Stimulated activated CD4-positive, alpha-beta T cell treated with anti-CD3 and anti-CD28 coated beads, TNF-alpha, amount 100 ng/mL, for 48 hours (primary cell): ENCODE measurements at regions not wholly inside any gene's neighbourhood (a gene's known extent, or its start where the extent isn't known, plus 50 kb on each side); places are given as distances from the start of the nearest gene placed in this dataset.
"Not testable (repeated sequence)": the region's sequence is repeated elsewhere in the genome, so short reads cannot be mapped to it uniquely, and the experiment has no call there.

ENCODE experiments used
- DNase-seq, 3 donors: peaks; one replicate each; pipeline ENCODE4 v3.0.0-alpha.2; 2020; ENCODE audit warnings: low read depth in 3 of 3

DNA sequence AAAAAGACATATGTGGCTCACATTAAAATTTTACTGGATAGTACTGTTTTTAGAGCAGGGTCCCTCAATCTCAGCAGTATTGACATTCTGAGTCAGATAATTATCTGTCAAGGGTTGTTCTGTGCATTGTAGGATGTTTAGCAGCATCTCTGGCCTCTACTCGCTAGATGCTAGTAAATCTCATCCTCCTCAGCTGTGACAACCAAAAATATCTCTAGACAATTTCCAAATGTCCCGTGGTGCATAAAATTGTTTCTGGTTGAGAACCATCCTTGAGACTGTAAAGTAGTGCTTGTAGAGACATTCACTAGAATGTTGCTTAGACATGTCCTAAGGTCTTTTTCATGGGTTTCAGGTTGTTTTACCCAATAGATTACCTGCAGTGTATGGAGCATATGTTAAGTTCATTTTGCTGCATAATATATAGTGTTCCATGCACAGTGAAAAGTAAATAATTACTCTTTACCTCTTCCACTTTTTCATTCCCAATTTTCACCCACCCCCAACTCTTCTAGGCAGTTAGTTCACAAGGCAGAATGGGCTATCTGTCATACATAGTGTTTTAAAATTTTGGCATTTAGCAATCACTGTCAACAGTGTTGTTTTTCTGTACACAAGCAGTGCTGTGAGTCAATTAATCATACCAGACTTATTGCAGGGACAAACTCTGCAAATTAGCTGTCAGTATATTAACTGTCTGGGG is 200.2 kb upstream of the SLC38A2 start:
- DNase-seq = no peak

DNA sequence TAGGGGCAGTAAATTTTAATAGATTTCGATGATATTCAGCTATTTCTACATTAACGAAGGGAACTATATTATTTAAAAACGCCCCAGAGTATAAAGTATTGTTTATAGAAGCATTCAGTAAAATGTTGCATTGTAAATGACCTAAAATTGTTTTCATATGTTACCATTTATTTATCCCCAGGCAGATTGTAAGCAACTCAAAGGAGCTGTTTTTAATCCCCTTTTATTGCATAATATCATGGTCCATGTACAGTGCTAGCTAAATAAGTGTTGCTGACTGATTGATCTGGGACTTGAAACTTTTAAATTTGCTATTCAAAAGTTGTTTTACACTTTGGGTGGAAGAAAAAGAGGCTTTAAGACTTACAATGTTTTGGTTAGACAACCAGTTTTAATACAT is 199.0 kb upstream of the SLC38A2 start:
- DNase-seq = no peak

GRCh38 chr12:46569826-46570439 is 197.4 kb upstream of the SLC38A2 start:
- no peak for DNase-seq

DNA sequence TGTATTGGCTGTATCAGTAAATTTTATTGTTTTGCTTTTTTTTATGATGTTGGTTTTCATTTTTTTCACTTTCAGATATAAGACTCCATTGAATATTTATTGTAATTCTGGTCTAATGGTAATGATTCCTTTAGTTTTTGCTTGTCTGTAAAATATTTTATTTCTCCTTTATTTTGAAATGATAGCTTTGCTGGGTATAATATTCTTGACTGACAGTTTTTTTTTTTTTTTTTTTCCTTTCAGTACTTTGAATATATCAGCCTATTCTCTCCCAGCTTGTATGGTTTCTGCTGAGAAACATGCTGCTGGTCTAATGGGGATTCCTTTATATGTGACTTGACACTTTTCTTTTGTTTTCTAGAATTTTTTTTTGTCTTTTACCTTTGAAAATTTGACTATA is 195.1 kb upstream of the SLC38A2 start:
- no peak for DNase-seq

- no peak for DNase-seq
Measured at GRCh38 chr12:46562625-46563225, 190.2 kb upstream of the SLC38A2 start.

- not testable (repeated sequence) for DNase-seq
Measured at GRCh38 chr12:46561769-46562624, 189.4 kb upstream of the SLC38A2 start.

DNA sequence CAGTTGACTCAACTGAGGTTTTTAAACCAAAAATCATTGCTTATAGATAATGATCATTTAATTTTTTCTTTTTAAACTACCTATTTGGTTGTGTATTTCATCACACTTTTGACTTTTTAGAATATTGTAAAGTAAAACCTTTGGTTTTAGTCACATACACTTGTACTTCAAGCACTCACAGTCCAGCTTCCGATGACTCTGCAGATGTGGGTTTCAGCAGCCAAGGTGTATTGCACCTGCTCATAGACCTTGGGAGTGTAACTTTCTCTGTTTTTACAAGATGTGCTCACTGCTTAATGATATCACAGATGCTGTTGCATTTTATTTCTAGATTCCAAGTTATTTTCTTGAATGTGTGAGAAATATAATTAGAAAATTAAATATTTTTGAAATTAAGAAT is 188.3 kb upstream of the SLC38A2 start:
- no peak for DNase-seq

DNA sequence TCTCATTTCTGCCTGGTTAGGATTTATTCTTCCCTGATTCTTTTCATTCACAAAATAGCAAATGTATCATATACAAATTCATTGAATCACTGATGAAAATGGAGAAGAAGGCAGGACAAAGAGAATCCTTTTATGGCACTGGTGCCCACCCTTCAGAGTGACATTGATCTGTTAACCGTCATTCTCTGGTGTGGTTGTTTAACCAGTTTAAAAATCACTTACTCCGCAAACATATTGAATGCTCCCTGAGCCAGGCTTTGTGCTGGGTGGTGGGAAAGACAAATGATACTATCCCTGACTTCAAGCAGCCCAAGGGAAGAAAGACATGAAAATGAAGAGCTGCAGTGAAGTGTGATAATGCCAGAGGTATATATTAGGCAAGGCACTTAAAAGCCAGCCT is 187.5 kb upstream of the SLC38A2 start:
- DNase-seq = no peak

DNA sequence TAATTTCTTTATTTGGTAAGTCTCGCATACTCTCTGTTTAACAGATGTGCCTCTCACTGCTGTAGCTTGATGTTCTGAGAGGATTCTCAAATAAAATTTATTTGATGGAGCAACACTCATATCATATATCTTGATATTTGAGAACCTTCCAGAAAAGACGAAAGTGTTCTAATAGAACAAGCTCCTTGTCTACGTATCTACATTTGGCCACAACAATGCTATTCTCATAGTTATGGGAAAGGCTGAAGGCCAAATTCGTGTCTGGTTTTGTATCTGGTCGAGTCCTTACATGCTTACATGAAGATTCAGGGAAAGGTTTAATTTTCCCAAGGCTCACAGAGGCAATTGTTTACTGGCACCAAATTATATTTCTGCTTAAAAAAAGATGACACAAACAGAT is 186.7 kb upstream of the SLC38A2 start:
- DNase-seq = no peak

DNA sequence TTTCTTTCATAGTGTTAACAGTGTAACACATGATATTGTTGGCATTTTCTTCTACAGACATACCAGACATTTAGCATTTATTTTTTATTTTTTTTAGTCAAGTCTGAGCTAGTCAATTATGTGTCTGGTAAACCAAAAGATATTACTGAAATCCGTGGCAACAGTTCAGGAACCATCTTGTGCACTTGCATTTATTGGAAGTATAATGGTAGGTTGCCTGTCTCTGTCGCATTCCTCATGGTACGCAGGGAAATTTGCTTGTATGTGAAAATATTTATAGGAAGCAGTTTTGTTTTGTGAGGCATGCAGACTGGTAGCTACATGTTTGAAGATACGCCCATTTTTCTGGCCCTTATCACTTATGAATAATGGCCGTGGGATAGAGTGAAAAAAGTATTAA is 186.1 kb upstream of the SLC38A2 start:
- DNase-seq = no peak

- DNase-seq = no peak
Measured at GRCh38 chr12:46557539-46558373, 185.2 kb upstream of the SLC38A2 start.

- no peak for DNase-seq
Measured at GRCh38 chr12:46556819-46557524, 184.4 kb upstream of the SLC38A2 start.

DNA sequence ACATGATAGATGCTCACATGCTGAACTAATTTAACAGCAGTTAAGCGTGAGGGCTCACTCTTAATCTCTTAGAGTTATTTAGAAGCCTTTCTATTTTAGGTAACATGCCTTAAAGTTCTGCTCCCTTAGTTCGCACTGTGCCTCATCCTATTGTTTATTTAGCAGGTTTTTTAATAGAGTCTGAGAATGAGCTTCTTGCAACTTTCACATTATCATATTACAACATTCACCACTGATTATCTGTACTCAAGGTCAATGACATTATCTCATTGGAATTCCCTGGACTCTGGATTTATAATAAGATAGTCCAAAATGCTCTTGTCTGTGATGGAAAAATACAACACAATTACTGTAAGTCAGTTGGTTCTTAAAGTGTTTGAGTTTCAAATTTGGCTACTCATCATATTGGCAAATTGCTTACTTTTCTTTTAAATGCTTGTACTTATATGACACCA is 183.6 kb upstream of the SLC38A2 start:
- DNase-seq = no peak

GRCh38 chr12:46555406-46555852 is 182.9 kb upstream of the SLC38A2 start:
- DNase-seq = no peak

- no peak for DNase-seq
Measured at GRCh38 chr12:46554460-46554859, 181.9 kb upstream of the SLC38A2 start.

- no peak for DNase-seq
Measured at GRCh38 chr12:46553911-46554310, 181.3 kb upstream of the SLC38A2 start.

DNA sequence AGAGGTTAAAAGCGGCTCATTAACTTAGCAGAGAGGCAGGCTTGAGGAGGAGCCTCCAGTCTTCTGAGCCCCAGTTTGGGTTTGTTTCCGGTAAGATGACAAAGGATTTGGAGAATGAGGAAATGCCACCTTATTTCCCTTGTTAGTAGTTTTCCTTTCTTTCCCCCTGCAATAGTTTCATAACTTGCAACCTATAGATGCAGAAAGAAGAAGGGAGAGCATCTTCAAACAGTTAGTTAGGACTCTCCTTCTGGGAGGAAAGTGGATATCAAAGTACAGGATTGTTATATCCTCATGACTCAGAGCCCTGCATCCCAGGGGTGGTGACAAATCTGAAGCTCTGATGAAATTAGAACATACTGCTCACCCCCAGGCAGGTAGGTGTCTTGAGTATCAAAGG is 180.7 kb upstream of the SLC38A2 start:
- DNase-seq = no peak

GRCh38 chr12:46550266-46550879 is 177.8 kb upstream of the SLC38A2 start:
- DNase-seq = no peak

- peak; percentile 33 to 42 (median 35) for DNase-seq
Measured at GRCh38 chr12:46549527-46550265, 177.1 kb upstream of the SLC38A2 start.
